ENCODE measurements at regions not wholly inside any gene's neighbourhood (a gene's known extent, or its start where the extent isn't known, plus 50 kb on each side); places are given as distances from the start of the nearest gene placed in this dataset.

- H2AFZ ChIP-seq (ENCODE audit: low read length), result no peak overlapping the region
- H3K4me1 ChIP-seq (ENCODE audit: low read length), result no peaks in the 10 kb centered on the region
- H3K4me3 ChIP-seq (ENCODE audit: low read length), result no peak overlapping the region
- H3K79me2 ChIP-seq (ENCODE audit: low read length), result no peaks in the 10 kb centered on the region
- H3K27me3 ChIP-seq (replicated peaks; ENCODE audit: insufficient read depth, low read length), result no peaks in the 10 kb centered on the region
- no peaks in the 10 kb centered on the region for H3K9me3 ChIP-seq (replicated peaks; ENCODE audit: insufficient read depth, low read length)
- H3K9me2 ChIP-seq (replicated peaks; ENCODE audit: insufficient read depth, low read length), result no peaks in the 10 kb centered on the region
- no peaks in the 10 kb centered on the region for H3K36me3 ChIP-seq (replicated peaks; ENCODE audit: insufficient read depth, low read length)
- no peak overlapping the region for H3K27ac ChIP-seq (ENCODE audit: low read length)
- H3K9ac ChIP-seq (ENCODE audit: low read length), result no peak overlapping the region
- no peak overlapping the region for H3K4me2 ChIP-seq (ENCODE audit: low read depth, low read length)
- H4K20me1 ChIP-seq (ENCODE audit: insufficient read depth, low read length), result no peaks in the 10 kb centered on the region
- no peak for DNase-seq
- no peak for TF ChIP-seq CTCF (IDR thresholded peaks at IDR 0.05; ENCODE audit: low read length)
- TF ChIP-seq EZH2phosphoT487 (IDR thresholded peaks at IDR 0.05; ENCODE audit: low read length), result no peak
- TF ChIP-seq EZH2 (optimal IDR thresholded peaks at IDR 0.05; ENCODE audit: low read depth, low read length), result no peak
- H3F3A ChIP-seq (ENCODE audit: insufficient read depth, low read length), result no peaks in the 10 kb centered on the region
Observed at GRCh38 chr4:126752702-126753101, 880.1 kb upstream of the INTU start.

GRCh38 chr4:126753592-126753991 lies 879.2 kb upstream of the INTU start:
- Histone ChIP-seq H3K27me3 (replicated peaks; ENCODE audit: insufficient read depth, low read length) (no peaks in the 10 kb centered on the region), H3K4me3 (ENCODE audit: low read length) (no peak overlapping the region), H2AFZ (ENCODE audit: low read length) (no peak overlapping the region), H3K79me2 (ENCODE audit: low read length) (no peaks in the 10 kb centered on the region), H4K20me1 (ENCODE audit: insufficient read depth, low read length) (no peaks in the 10 kb centered on the region), H3K27ac (ENCODE audit: low read length) (no peak overlapping the region), H3F3A (ENCODE audit: insufficient read depth, low read length) (no peaks in the 10 kb centered on the region), H3K36me3 (replicated peaks; ENCODE audit: insufficient read depth, low read length) (no peaks in the 10 kb centered on the region), H3K4me1 (ENCODE audit: low read length) (no peaks in the 10 kb centered on the region), H3K9ac (ENCODE audit: low read length) (no peak overlapping the region), H3K4me2 (ENCODE audit: low read depth, low read length) (no peak overlapping the region), H3K9me3 (replicated peaks; ENCODE audit: insufficient read depth, low read length) (no peaks in the 10 kb centered on the region), H3K9me2 (replicated peaks; ENCODE audit: insufficient read depth, low read length) (no peaks in the 10 kb centered on the region)
- TF ChIP-seq EZH2phosphoT487 (IDR thresholded peaks at IDR 0.05; ENCODE audit: low read length) (no peak), EZH2 (optimal IDR thresholded peaks at IDR 0.05; ENCODE audit: low read depth, low read length) (no peak), CTCF (IDR thresholded peaks at IDR 0.05; ENCODE audit: low read length) (no peak)
- no peak for DNase-seq

GRCh38 chr4:126755506-126755905 lies 877.3 kb upstream of the INTU start:
- Histone ChIP-seq H3K27ac (ENCODE audit: low read length) (no peak overlapping the region), H3K9me2 (replicated peaks; ENCODE audit: insufficient read depth, low read length) (no peaks in the 10 kb centered on the region), H3K79me2 (ENCODE audit: low read length) (no peaks in the 10 kb centered on the region), H3F3A (ENCODE audit: insufficient read depth, low read length) (no peaks in the 10 kb centered on the region), H3K9me3 (replicated peaks; ENCODE audit: insufficient read depth, low read length) (no peaks in the 10 kb centered on the region), H3K27me3 (replicated peaks; ENCODE audit: insufficient read depth, low read length) (no peaks in the 10 kb centered on the region), H3K9ac (ENCODE audit: low read length) (no peak overlapping the region), H3K4me2 (ENCODE audit: low read depth, low read length) (no peak overlapping the region), H4K20me1 (ENCODE audit: insufficient read depth, low read length) (no peaks in the 10 kb centered on the region), H3K4me3 (ENCODE audit: low read length) (no peak overlapping the region), H3K36me3 (replicated peaks; ENCODE audit: insufficient read depth, low read length) (no peaks in the 10 kb centered on the region), H2AFZ (ENCODE audit: low read length) (no peak overlapping the region), H3K4me1 (ENCODE audit: low read length) (no peaks in the 10 kb centered on the region)
- no peak for DNase-seq
- TF ChIP-seq EZH2phosphoT487 (IDR thresholded peaks at IDR 0.05; ENCODE audit: low read length) (no peak), CTCF (IDR thresholded peaks at IDR 0.05; ENCODE audit: low read length) (no peak)
